ENCODE measurements at regions not wholly inside any gene's neighbourhood (a gene's known extent, or its start where the extent isn't known, plus 50 kb on each side); places are given as distances from the start of the nearest gene placed in this dataset.

- DNase-seq: no peak
- H3K27ac Mint-ChIP-seq: no peak overlapping the region
- peaks cover 7% of the 10 kb centered on the region for H3K27me3 Mint-ChIP-seq
- H3K36me3 Mint-ChIP-seq: no peaks in the 10 kb centered on the region
- no peak overlapping the region for H3K4me3 Mint-ChIP-seq
- no peaks in the 10 kb centered on the region for H3K4me1 Mint-ChIP-seq
- peaks cover 12% of the 10 kb centered on the region for H3K9me3 Mint-ChIP-seq
Measured at GRCh38 chr12:111284709-111285108, 84.2 kb downstream of the PHETA1 start.

GRCh38 chr12:111283966-111284365 lies 84.9 kb downstream of the PHETA1 start:
- no peak overlapping the region for H3K4me3 Mint-ChIP-seq
- no peak overlapping the region for H3K27ac Mint-ChIP-seq
- DNase-seq: no peak
- peaks cover 7% of the 10 kb centered on the region for H3K27me3 Mint-ChIP-seq
- no peaks in the 10 kb centered on the region for H3K4me1 Mint-ChIP-seq
- peaks cover 12% of the 10 kb centered on the region for H3K9me3 Mint-ChIP-seq
- H3K36me3 Mint-ChIP-seq: no peaks in the 10 kb centered on the region

GRCh38 chr12:111283521-111283920 lies 85.4 kb downstream of the PHETA1 start:
- H3K27me3 Mint-ChIP-seq: peaks cover 7% of the 10 kb centered on the region
- DNase-seq: no peak
- H3K4me1 Mint-ChIP-seq: no peaks in the 10 kb centered on the region
- no peak overlapping the region for H3K27ac Mint-ChIP-seq
- no peaks in the 10 kb centered on the region for H3K36me3 Mint-ChIP-seq
- H3K4me3 Mint-ChIP-seq: no peak overlapping the region
- H3K9me3 Mint-ChIP-seq: peaks cover 12% of the 10 kb centered on the region

- Mint-ChIP-seq H3K27ac (no peak overlapping the region), H3K4me3 (no peak overlapping the region), H3K36me3 (no peaks in the 10 kb centered on the region), H3K9me3 (peaks cover 12% of the 10 kb centered on the region), H3K4me1 (no peaks in the 10 kb centered on the region), H3K27me3 (peaks cover 7% of the 10 kb centered on the region)
- no peak for DNase-seq
Measured at GRCh38 chr12:111277570-111277969, 91.3 kb downstream of the PHETA1 start.

GRCh38 chr12:111276146-111276545 lies 92.7 kb downstream of the PHETA1 start:
- Mint-ChIP-seq H3K9me3 (peaks cover 7% of the 10 kb centered on the region), H3K4me1 (no peaks in the 10 kb centered on the region), H3K27me3 (peaks cover 2% of the 10 kb centered on the region), H3K4me3 (no peak overlapping the region), H3K36me3 (no peaks in the 10 kb centered on the region), H3K27ac (no peak overlapping the region)
- DNase-seq: no peak

- Mint-ChIP-seq H3K27ac (no peak overlapping the region), H3K36me3 (no peaks in the 10 kb centered on the region), H3K4me3 (no peak overlapping the region), H3K9me3 (no peaks in the 10 kb centered on the region), H3K27me3 (no peaks in the 10 kb centered on the region), H3K4me1 (no peaks in the 10 kb centered on the region)
- DNase-seq: no peak
Measured at GRCh38 chr12:111275308-111275707, 93.6 kb downstream of the PHETA1 start.

- no peak for DNase-seq
- H3K36me3 Mint-ChIP-seq: no peaks in the 10 kb centered on the region
- H3K4me3 Mint-ChIP-seq: no peak overlapping the region
- no peak overlapping the region for H3K27ac Mint-ChIP-seq
- no peaks in the 10 kb centered on the region for H3K9me3 Mint-ChIP-seq
- H3K4me1 Mint-ChIP-seq: no peaks in the 10 kb centered on the region
- H3K27me3 Mint-ChIP-seq: no peaks in the 10 kb centered on the region
Measured at GRCh38 chr12:111274777-111275176, 94.1 kb downstream of the PHETA1 start.

- H3K36me3 Mint-ChIP-seq: no peaks in the 10 kb centered on the region
- H3K27me3 Mint-ChIP-seq: no peaks in the 10 kb centered on the region
- no peak overlapping the region for H3K4me3 Mint-ChIP-seq
- no peaks in the 10 kb centered on the region for H3K4me1 Mint-ChIP-seq
- DNase-seq: no peak
- H3K9me3 Mint-ChIP-seq: no peaks in the 10 kb centered on the region
- no peak overlapping the region for H3K27ac Mint-ChIP-seq
Measured at GRCh38 chr12:111271674-111272418, 97.0 kb downstream of the PHETA1 start.

- no peaks in the 10 kb centered on the region for H3K4me1 Mint-ChIP-seq
- H3K4me3 Mint-ChIP-seq: no peak overlapping the region
- H3K36me3 Mint-ChIP-seq: no peaks in the 10 kb centered on the region
- H3K27ac Mint-ChIP-seq: no peak overlapping the region
- H3K27me3 Mint-ChIP-seq: no peaks in the 10 kb centered on the region
- no peak for DNase-seq
- H3K9me3 Mint-ChIP-seq: no peaks in the 10 kb centered on the region
Measured at GRCh38 chr12:111270774-111271173, 98.1 kb downstream of the PHETA1 start.

- H3K27ac Mint-ChIP-seq: no peak overlapping the region
- H3K4me1 Mint-ChIP-seq: no peaks in the 10 kb centered on the region
- H3K27me3 Mint-ChIP-seq: no peaks in the 10 kb centered on the region
- H3K9me3 Mint-ChIP-seq: no peaks in the 10 kb centered on the region
- H3K4me3 Mint-ChIP-seq: no peak overlapping the region
- H3K36me3 Mint-ChIP-seq: no peaks in the 10 kb centered on the region
- DNase-seq: no peak
Measured at GRCh38 chr12:111270239-111270638, 98.7 kb downstream of the PHETA1 start.

GRCh38 chr12:111269718-111270117 lies 99.2 kb downstream of the PHETA1 start:
- Mint-ChIP-seq H3K27ac (no peak overlapping the region), H3K27me3 (no peaks in the 10 kb centered on the region), H3K4me3 (no peak overlapping the region), H3K4me1 (no peaks in the 10 kb centered on the region), H3K9me3 (no peaks in the 10 kb centered on the region), H3K36me3 (no peaks in the 10 kb centered on the region)
- no peak for DNase-seq

GRCh38 chr12:111268738-111269572 lies 99.9 kb downstream of the PHETA1 start:
- Mint-ChIP-seq H3K36me3 (no peaks in the 10 kb centered on the region), H3K4me3 (no peak overlapping the region), H3K27ac (no peak overlapping the region), H3K27me3 (no peaks in the 10 kb centered on the region), H3K4me1 (no peaks in the 10 kb centered on the region), H3K9me3 (no peaks in the 10 kb centered on the region)
- DNase-seq: peak; percentile 19

GRCh38 chr12:111267144-111267543 lies 101.8 kb downstream of the PHETA1 start:
- peaks cover 3% of the 10 kb centered on the region for H3K27me3 Mint-ChIP-seq
- no peak overlapping the region for H3K4me3 Mint-ChIP-seq
- H3K36me3 Mint-ChIP-seq: no peaks in the 10 kb centered on the region
- H3K4me1 Mint-ChIP-seq: no peaks in the 10 kb centered on the region
- no peaks in the 10 kb centered on the region for H3K9me3 Mint-ChIP-seq
- no peak for DNase-seq
- H3K27ac Mint-ChIP-seq: no peak overlapping the region

- peaks cover 5% of the 10 kb centered on the region for H3K4me1 Mint-ChIP-seq
- no peak overlapping the region for H3K4me3 Mint-ChIP-seq
- H3K9me3 Mint-ChIP-seq: peaks cover 2% of the 10 kb centered on the region
- H3K27me3 Mint-ChIP-seq: peaks cover 3% of the 10 kb centered on the region
- no peak overlapping the region for H3K27ac Mint-ChIP-seq
- no peaks in the 10 kb centered on the region for H3K36me3 Mint-ChIP-seq
- no peak for DNase-seq
Measured at GRCh38 chr12:111261911-111262676, 106.8 kb downstream of the PHETA1 start.

- Mint-ChIP-seq H3K4me3 (no peak overlapping the region), H3K27ac (no peak overlapping the region), H3K9me3 (peaks cover 2% of the 10 kb centered on the region), H3K36me3 (no peaks in the 10 kb centered on the region), H3K27me3 (peaks cover 3% of the 10 kb centered on the region), H3K4me1 (peaks cover 5% of the 10 kb centered on the region)
- no peak for DNase-seq
Measured at GRCh38 chr12:111260732-111261131, 108.2 kb downstream of the PHETA1 start.

All from activated naive CD8-positive, alpha-beta T cell treated with anti-CD3 and anti-CD28 coated beads for 36 hours (primary cell).